Sigmoid colon (tissue), 6 donors: ENCODE measurements at regions not wholly inside any gene's neighbourhood (a gene's known extent, or its start where the extent isn't known, plus 50 kb on each side); places are given as distances from the start of the nearest gene placed in this dataset.

Source experiments
- DNase-seq: peaks from one replicate; pipeline ENCODE4 v3.0.0-alpha.2; 2019
- H3K27ac ChIP-seq, 4 donors: fragments of 200-600 bp; sonication (generic); one replicate each; pipeline ENCODE4 v1.5.1; 2016 to 2019; ENCODE audit warnings: mild to moderate bottlenecking in 1 of 4
- H3K27me3 ChIP-seq, 3 donors: fragments of 200-600 bp; sonication (generic); one replicate each; pipeline ENCODE4 v1.5.1; 2019; ENCODE audit warnings: mild to moderate bottlenecking in 1 of 3
- H3K36me3 ChIP-seq, 4 donors: fragments of 200-600 bp; sonication (generic); one replicate each; pipeline ENCODE4 v1.5.1; 2016 to 2019
- H3K4me1 ChIP-seq, 4 donors: fragments of 200-600 bp; sonication (generic); one replicate each; pipeline ENCODE4 v1.5.1; 2017 to 2019
- H3K4me3 ChIP-seq, 4 donors: fragments of 200-600 bp; sonication (generic); one replicate each; pipeline ENCODE4 v1.5.1; 2017 to 2019; ENCODE audit warnings: mild to moderate bottlenecking in 2 of 4, moderate library complexity in 1 of 4
- H3K9me3 ChIP-seq, 4 donors: fragments of 200-600 bp in 3 of 4; sonication (generic) in 3 of 4; one replicate each; pipeline versions ENCODE4 v1.5.1 to v1.6.1; 2013 to 2019
- CTCF ChIP-seq, 4 experiments: fragments of 450-650 bp in 3 of 4; fragments of 200-600 bp in 1 of 4; IDR thresholded peaks; one replicate each; pipeline ENCODE4 v1.5.1; 2016 to 2019; ENCODE audit warnings: antibody characterized with exemption in 4 of 4, mild to moderate bottlenecking in 3 of 4, moderate library complexity in 2 of 4
- EP300 ChIP-seq, 4 donors: sonication (generic); formaldehyde crosslinking; IDR thresholded peaks; one replicate each; pipeline ENCODE4 v1.6.1; 2017; ENCODE audit warnings: antibody characterized with exemption in 4 of 4
- POLR2A ChIP-seq, 2 donors: fragments of 450-650 bp; IDR thresholded peaks; one replicate each; pipeline ENCODE4 v1.6.1; 2016; ENCODE audit warnings: antibody characterized with exemption in 2 of 2, mild to moderate bottlenecking in 2 of 2, moderate library complexity in 2 of 2
- POLR2AphosphoS5 ChIP-seq, 4 donors: sonication (generic); formaldehyde crosslinking; IDR thresholded peaks; one replicate each; pipeline ENCODE4 v1.6.1; 2017; ENCODE audit warnings: antibody characterized with exemption in 4 of 4
- WGBS, 2 donors: extraction: QIAGEN DNeasy Blood & Tissue Kit; methylation state at CpG; one replicate each; pipeline ENCODE4 v1.1.7; 2013; 5-methylcytosine and 5-hydroxymethylcytosine counted together
- intact Hi-C: fragments of 100-400 bp; cut with DNase I; formaldehyde crosslinking; loops from one replicate; pipeline ENCODE4 v1.15.1; 2023
- donor health status: healthy with polysubstance abuse.
- donor health status: healthy.

DNA sequence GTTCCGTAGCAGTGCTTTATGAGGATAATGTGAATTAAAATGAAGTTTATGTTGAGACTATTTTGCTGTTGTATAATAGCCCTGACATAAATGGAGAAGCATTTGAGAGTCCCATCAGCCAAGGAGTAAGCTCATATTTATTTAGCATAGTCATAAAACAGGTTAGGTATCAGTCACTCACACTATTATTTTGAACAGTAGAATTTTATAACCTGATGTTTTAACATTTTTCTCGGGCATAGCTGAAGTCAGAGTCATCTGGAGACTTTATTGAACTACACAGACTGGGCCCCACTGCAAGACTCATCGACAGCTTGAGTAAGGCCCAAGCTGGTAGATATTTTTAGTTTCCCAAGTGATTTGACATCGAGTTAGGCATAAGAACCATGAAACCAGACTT is 620.3 kb upstream of the WWC1 start:
- no peaks in the 10 kb centered on the region for H3K27me3 ChIP-seq
- no peak for DNase-seq
- no peaks in the 10 kb centered on the region for H3K4me1 ChIP-seq
- H3K9me3 ChIP-seq, result no peaks in the 10 kb centered on the region
- 60 to 71% methylated on average over 4 of the region's 4 CpGs for WGBS, 2 donors
- no peaks in the 10 kb centered on the region for H3K36me3 ChIP-seq
- H3K27ac ChIP-seq, result no peak overlapping the region
- intact Hi-C loops, result no loop called here
- no peak overlapping the region for H3K4me3 ChIP-seq
- TF ChIP-seq POLR2AphosphoS5 (IDR thresholded peaks at IDR 0.05) (no peak), CTCF (IDR thresholded peaks at IDR 0.05) (no peak), POLR2A (IDR thresholded peaks at IDR 0.05) (no peak)

- Histone ChIP-seq H3K9me3 (no peaks in the 10 kb centered on the region), H3K36me3 (no peaks in the 10 kb centered on the region), H3K4me1 (no peaks in the 10 kb centered on the region), H3K27me3 (no peaks in the 10 kb centered on the region), H3K27ac (no peak overlapping the region), H3K4me3 (no peak overlapping the region)
- DNase-seq, result no peak
- intact Hi-C loops, result no loop called here
- 32 to 73% methylated on average over 2 of the region's 2 CpGs for WGBS, 2 donors
- TF ChIP-seq CTCF (IDR thresholded peaks at IDR 0.05) (no peak), EP300 (IDR thresholded peaks at IDR 0.05) (no peak), POLR2A (IDR thresholded peaks at IDR 0.05) (no peak), POLR2AphosphoS5 (IDR thresholded peaks at IDR 0.05) (no peak)
Observed at GRCh38 chr5:167673942-167674341, 617.5 kb upstream of the WWC1 start.

GRCh38 chr5:167678481-167678880 is 613.0 kb upstream of the WWC1 start:
- H3K4me1 ChIP-seq, result no peaks in the 10 kb centered on the region
- intact Hi-C loops, result no loop called here
- WGBS, 2 donors, result 70 to 86% methylated on average over 3 of the region's 3 CpGs

GRCh38 chr5:167684251-167684650 is 607.2 kb upstream of the WWC1 start:
- no peak overlapping the region for H3K27ac ChIP-seq
- no peaks in the 10 kb centered on the region for H3K4me1 ChIP-seq
- H3K36me3 ChIP-seq, result no peaks in the 10 kb centered on the region
- no peaks in the 10 kb centered on the region for H3K27me3 ChIP-seq
- no peaks in the 10 kb centered on the region for H3K9me3 ChIP-seq
- H3K4me3 ChIP-seq, result no peak overlapping the region
- no peak for DNase-seq
- TF ChIP-seq POLR2A (IDR thresholded peaks at IDR 0.05), result no peak
- TF ChIP-seq POLR2AphosphoS5 (IDR thresholded peaks at IDR 0.05), result no peak
- TF ChIP-seq CTCF (IDR thresholded peaks at IDR 0.05), result no peak
- no peak for TF ChIP-seq EP300 (IDR thresholded peaks at IDR 0.05)
- 84 to 88% methylated on average over 3 of the region's 3 CpGs for WGBS, 2 donors
- intact Hi-C loops, result no loop called here

More at GRCh38 chr5:167678481-167678880, 613.0 kb upstream of the WWC1 start:
- H3K36me3 ChIP-seq, result no peaks in the 10 kb centered on the region
- no peak for DNase-seq
- H3K9me3 ChIP-seq, result no peaks in the 10 kb centered on the region
- H3K27me3 ChIP-seq, result no peaks in the 10 kb centered on the region
- H3K4me3 ChIP-seq, result no peak overlapping the region
- TF ChIP-seq POLR2AphosphoS5 (IDR thresholded peaks at IDR 0.05) (no peak), EP300 (IDR thresholded peaks at IDR 0.05) (no peak), POLR2A (IDR thresholded peaks at IDR 0.05) (no peak), CTCF (IDR thresholded peaks at IDR 0.05) (no peak)
- no peak overlapping the region for H3K27ac ChIP-seq

DNA sequence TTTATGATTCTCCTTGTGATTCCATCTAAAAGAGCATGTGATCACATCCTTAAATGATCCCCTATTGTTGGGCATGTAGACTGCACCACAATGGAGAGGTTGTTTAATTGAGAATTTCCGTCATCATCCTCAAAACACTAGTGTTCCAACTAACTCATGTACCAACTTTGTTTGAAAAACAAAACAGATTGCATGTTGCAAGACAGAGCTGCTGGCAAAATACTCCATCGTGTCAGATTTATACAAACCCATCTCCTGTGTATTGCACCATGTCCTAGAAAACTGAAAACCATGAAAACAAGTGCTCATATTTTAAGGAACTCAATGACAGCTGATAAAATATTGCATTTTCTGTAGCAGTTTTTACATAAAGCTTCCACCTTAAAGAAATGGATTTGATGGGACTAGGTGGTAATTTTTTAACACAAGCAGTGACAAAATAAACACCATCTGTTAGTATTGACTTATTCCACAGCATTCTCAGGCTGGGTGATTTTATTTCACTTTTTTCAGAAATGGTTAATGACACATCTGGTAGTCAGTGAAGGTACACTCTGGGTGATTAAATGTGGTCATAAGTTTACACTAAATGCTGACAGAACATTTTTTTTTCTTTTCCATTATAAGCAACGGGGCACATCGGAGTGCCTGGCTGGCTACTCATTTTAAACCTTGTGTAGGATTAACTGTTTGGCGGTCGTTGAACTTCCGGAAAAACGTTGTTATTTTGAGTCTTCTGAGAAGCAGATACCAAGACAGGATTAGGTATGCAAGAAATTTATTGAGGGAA is 602.9 kb upstream of the WWC1 start:
- intact Hi-C loops, result no loop called here
- DNase-seq, result no peak
- Histone ChIP-seq H3K4me3 (no peak overlapping the region), H3K9me3 (no peaks in the 10 kb centered on the region), H3K4me1 (no peaks in the 10 kb centered on the region), H3K27ac (no peak overlapping the region), H3K27me3 (no peaks in the 10 kb centered on the region), H3K36me3 (no peaks in the 10 kb centered on the region)
- 77 to 80% methylated on average over 8 of the region's 8 CpGs for WGBS, 2 donors
- no peak for TF ChIP-seq CTCF (IDR thresholded peaks at IDR 0.05)
- no peak for TF ChIP-seq POLR2AphosphoS5 (IDR thresholded peaks at IDR 0.05)
- TF ChIP-seq EP300 (IDR thresholded peaks at IDR 0.05), result no peak
- no peak for TF ChIP-seq POLR2A (IDR thresholded peaks at IDR 0.05)
